ENCODE measurements at regions not wholly inside any gene's neighbourhood (a gene's known extent, or its start where the extent isn't known, plus 50 kb on each side); places are given as distances from the start of the nearest gene placed in this dataset.

- TF ChIP-seq, protein P1, sequence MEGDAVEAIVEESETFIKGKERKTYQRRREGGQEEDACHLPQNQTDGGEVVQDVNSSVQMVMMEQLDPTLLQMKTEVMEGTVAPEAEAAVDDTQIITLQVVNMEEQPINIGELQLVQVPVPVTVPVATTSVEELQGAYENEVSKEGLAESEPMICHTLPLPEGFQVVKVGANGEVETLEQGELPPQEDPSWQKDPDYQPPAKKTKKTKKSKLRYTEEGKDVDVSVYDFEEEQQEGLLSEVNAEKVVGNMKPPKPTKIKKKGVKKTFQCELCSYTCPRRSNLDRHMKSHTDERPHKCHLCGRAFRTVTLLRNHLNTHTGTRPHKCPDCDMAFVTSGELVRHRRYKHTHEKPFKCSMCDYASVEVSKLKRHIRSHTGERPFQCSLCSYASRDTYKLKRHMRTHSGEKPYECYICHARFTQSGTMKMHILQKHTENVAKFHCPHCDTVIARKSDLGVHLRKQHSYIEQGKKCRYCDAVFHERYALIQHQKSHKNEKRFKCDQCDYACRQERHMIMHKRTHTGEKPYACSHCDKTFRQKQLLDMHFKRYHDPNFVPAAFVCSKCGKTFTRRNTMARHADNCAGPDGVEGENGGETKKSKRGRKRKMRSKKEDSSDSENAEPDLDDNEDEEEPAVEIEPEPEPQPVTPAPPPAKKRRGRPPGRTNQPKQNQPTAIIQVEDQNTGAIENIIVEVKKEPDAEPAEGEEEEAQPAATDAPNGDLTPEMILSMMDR (IDR thresholded peaks at IDR 0.05 in 2 of 3, conservative IDR thresholded peaks at IDR 0.05 in 1 of 3; ENCODE audit: borderline replicate concordance in 1 of 3, insufficient read depth in 1 of 3, low read depth in 2 of 3, low read length in 2 of 3), result no peak
- TF ChIP-seq EZH2 (IDR thresholded peaks at IDR 0.05) (no peak), ZNF274 (IDR thresholded peaks at IDR 0.05; ENCODE audit: low read depth, low read length) (no peak), POLR2AphosphoS5 (IDR thresholded peaks at IDR 0.05; ENCODE audit: low read depth, low read length) (no peak), POLR2A (IDR thresholded peaks at IDR 0.05; ENCODE audit: borderline replicate concordance, extremely low read depth, insufficient read depth, insufficient read length) (no peak), JUND (IDR thresholded peaks at IDR 0.05) (no peak), SP1 (IDR thresholded peaks at IDR 0.05; ENCODE audit: low read depth) (no peak), YY1 (IDR thresholded peaks at IDR 0.05; ENCODE audit: extremely low read depth, insufficient replicate concordance, low read depth, low read length) (no peak), CEBPB (IDR thresholded peaks at IDR 0.05; ENCODE audit: low read depth) (no peak), TCF7L2 (IDR thresholded peaks at IDR 0.05; ENCODE audit: borderline replicate concordance, extremely low read depth, insufficient read depth, insufficient read length) (no peak), EZH2phosphoT487 (IDR thresholded peaks at IDR 0.05; ENCODE audit: borderline replicate concordance) (no peak), RAD21 (IDR thresholded peaks at IDR 0.05; ENCODE audit: low read depth) (no peak)
- TF ChIP-seq, protein P2, sequence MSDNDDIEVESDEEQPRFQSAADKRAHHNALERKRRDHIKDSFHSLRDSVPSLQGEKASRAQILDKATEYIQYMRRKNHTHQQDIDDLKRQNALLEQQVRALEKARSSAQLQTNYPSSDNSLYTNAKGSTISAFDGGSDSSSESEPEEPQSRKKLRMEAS (IDR thresholded peaks at IDR 0.05), result no peak
- TF ChIP-seq, protein P3, sequence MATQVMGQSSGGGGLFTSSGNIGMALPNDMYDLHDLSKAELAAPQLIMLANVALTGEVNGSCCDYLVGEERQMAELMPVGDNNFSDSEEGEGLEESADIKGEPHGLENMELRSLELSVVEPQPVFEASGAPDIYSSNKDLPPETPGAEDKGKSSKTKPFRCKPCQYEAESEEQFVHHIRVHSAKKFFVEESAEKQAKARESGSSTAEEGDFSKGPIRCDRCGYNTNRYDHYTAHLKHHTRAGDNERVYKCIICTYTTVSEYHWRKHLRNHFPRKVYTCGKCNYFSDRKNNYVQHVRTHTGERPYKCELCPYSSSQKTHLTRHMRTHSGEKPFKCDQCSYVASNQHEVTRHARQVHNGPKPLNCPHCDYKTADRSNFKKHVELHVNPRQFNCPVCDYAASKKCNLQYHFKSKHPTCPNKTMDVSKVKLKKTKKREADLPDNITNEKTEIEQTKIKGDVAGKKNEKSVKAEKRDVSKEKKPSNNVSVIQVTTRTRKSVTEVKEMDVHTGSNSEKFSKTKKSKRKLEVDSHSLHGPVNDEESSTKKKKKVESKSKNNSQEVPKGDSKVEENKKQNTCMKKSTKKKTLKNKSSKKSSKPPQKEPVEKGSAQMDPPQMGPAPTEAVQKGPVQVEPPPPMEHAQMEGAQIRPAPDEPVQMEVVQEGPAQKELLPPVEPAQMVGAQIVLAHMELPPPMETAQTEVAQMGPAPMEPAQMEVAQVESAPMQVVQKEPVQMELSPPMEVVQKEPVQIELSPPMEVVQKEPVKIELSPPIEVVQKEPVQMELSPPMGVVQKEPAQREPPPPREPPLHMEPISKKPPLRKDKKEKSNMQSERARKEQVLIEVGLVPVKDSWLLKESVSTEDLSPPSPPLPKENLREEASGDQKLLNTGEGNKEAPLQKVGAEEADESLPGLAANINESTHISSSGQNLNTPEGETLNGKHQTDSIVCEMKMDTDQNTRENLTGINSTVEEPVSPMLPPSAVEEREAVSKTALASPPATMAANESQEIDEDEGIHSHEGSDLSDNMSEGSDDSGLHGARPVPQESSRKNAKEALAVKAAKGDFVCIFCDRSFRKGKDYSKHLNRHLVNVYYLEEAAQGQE (IDR thresholded peaks at IDR 0.05; ENCODE audit: low read depth), result no peak
Measured at GRCh38 chr16:81179219-81179618, 59.3 kb upstream of the BCO1 start.
